ENCODE measurements at regions not wholly inside any gene's neighbourhood (a gene's known extent, or its start where the extent isn't known, plus 50 kb on each side); places are given as distances from the start of the nearest gene placed in this dataset.
"Not testable (repeated sequence)": the region's sequence is repeated elsewhere in the genome, so short reads cannot be mapped to it uniquely, and the experiment has no call there.

DNA sequence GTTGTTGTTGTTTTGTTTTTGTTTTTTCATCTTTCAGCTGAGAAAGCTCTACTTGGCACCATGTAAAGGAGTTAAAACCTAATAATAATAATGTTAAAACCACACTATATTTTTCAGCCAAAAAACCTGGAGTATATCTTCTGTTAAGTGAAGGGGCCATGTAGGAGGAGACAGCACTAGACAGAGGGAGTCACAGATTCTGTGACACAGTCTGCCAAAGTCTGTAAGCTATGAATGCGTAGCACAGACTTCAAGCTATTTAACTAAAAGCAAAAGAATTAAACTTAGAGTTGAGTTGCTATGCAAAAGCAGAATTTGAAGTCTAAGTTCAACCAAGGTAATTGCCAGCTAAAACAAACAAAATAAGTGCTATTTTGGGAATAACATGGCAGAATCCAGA lies 296.0 kb upstream of the COL8A1 start:
- DNase-seq (ENCODE audit: low spot score), result no peak
- intact Hi-C loops (cut with DNase I), result no loop called here

DNA sequence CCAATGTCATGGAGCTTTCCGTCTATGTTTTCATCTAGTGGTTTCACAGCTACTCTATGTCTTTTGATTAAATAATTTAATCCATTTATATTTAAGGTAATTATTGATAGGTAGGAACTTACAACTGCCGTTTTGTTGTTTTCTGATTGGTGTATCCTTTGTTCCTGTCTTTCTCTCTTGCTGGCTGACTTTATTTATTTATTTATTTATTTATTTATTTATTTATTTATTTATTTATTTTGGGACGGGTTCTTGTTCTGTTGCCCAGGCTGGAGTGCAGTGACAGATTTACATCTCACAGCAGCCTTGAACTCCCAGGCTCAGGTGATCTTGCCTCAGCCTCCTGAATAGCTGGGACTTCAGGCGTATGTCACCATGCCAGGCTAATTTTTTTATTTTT lies 299.2 kb upstream of the COL8A1 start:
- intact Hi-C loops (cut with DNase I), result no loop called here
- DNase-seq (ENCODE audit: low spot score), result no peak

DNA sequence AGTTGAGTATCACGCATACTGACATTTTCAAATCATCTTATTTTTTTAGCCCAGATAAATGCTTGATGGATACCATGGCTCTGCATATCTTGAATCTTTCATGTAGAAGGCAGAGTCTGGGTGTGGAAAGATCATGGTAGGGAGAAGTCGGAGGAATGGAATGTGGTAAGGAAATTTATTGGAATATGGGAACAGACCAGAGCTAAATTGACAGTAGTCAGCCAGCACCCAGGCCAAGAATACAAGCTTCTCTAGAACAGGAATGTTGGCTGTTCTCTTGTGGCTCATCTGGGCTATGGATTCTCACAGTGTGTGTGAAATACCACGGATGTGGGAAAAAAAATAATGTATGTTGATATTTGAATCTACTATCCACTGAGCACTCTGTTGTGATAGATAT lies 305.7 kb upstream of the COL8A1 start:
- DNase-seq (ENCODE audit: low spot score), result no peak
- intact Hi-C loops (cut with DNase I), result no loop called here

DNA sequence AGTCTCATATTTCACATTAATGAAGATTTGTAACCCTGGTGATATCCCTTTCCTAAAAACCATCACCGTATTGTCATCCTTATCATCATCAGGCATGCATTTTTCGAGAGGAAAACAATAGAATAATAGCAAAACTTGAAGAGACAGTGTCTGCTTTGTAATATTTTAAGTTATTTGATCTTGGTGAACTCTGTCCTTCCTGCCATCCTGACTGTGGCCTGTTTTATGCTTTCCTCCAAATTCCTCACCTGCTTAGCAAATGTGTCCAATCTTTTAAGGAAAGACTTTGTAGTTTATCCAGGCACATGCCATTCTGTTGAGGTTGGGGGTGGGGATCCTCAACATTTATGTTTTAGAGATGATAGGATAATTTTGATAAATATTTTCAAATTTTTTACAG lies 306.1 kb upstream of the COL8A1 start:
- intact Hi-C loops (cut with DNase I), result no loop called here
- no peak for DNase-seq (ENCODE audit: low spot score)

DNA sequence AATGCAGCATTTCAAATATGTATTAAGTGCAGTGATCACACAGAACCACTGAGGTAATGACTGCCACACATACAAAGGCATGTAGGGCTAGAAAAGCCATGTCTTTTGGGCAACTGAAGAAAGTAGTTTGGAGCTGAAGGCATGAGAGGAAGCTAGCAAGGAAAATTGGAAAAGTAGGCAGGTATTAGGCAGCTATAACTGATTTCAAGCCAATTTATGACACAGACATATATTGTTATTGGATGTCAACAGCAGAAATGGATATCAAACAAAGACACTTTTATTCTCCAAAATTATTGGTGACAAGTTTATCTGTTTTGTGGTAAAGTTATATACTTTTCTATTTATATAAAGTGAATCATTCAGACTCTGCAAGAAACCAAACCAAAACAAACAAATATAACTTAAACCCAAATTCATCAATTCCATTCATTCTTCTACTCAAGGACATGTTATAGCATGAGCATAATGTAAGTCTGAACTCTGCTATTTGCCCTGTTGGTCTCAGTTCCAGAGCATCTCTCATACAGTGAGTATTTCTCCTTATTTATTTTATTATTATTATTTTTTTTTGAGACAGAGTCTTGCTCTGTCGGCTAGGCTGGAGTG lies 307.4 kb upstream of the COL8A1 start:
- DNase-seq (ENCODE audit: low spot score), result no peak
- intact Hi-C loops (cut with DNase I), result no loop called here

DNA sequence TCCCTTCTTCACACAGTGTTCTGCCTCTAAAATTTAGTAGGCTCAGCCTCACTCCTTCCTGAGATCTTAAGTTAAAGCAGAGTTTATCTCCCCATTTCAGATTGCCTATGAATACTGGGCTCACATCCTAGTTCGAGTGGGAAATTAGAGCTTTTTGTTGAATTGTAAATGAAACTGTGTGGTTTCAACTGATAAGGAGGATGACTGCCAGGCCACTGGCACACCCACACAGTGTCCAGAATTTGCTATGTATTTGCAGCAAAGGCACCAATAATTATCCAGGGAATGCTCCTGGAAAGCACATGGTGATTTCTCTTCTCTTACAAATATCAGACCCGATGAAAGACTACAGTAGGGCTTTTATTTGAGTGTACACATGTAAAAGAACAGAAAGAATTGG lies 308.1 kb upstream of the COL8A1 start:
- intact Hi-C loops (cut with DNase I), result no loop called here
- no peak for DNase-seq (ENCODE audit: low spot score)

DNA sequence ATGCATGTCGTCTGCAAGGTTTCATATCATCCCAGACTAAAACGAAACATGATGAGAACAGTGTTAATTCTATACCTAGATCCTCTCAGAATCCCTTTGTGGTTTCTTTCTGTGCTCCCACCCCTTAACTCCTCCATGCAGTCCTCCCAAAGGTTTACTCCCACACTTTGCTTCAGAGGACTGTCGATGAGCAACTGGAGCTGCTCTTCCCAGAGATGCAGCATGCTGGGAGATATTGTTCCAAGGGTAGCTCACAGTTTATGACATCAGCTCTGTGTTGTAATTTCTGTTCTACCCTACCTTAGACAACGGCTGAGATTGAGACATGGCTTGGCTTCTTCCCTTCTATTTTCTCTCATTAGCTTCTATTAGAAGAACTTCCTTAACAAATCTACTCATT lies 313.0 kb upstream of the COL8A1 start:
- no peak for DNase-seq (ENCODE audit: low spot score)
- intact Hi-C loops (cut with DNase I), result no loop called here

DNA sequence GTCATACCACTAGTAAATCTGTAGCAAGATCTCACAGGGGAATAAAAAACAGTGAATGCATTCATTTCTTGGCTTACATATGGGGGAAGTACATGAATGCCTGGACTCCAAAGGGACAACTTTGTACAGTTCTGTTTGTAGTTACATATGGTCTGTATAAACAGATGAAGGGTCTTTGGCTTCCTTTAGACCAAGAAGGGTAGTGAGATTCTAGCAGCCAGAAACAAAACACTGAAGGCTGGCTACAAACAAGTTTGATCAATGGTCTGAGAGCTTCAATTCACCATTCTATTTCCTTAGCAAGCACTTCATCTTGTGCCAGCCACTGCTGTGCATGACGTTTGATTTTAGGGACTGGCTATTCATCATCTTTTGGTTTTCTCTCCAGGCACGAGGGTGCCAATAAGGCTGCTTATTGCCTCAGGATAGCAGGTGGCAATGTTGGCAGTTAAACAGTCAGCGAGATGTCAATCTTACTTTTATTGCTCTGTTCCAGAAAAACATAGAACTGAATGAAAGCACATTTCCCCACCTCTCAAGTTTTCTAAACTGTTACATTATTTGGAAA lies 313.7 kb upstream of the COL8A1 start:
- intact Hi-C loops (cut with DNase I), result no loop called here
- DNase-seq (ENCODE audit: low spot score), result no peak

DNA sequence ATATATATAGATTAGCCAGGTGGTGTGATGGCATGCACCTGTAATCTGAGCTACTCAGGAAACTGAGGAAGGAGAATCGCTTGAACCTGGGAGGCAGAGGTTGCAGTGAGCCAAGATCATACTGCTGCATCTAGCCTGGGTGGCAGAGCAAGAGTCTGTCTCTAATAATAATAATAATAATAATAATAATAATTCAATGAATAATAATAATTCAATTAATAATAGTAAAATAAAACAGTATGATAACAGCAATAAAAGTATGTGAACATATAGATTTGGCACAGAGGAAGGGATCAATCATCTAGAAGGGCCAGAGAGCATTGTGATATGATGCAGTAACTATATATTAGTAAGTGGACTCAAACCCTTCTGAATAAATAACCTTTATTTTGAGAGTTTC lies 314.5 kb upstream of the COL8A1 start:
- intact Hi-C loops (cut with DNase I), result no loop called here
- no peak for DNase-seq (ENCODE audit: low spot score)

DNA sequence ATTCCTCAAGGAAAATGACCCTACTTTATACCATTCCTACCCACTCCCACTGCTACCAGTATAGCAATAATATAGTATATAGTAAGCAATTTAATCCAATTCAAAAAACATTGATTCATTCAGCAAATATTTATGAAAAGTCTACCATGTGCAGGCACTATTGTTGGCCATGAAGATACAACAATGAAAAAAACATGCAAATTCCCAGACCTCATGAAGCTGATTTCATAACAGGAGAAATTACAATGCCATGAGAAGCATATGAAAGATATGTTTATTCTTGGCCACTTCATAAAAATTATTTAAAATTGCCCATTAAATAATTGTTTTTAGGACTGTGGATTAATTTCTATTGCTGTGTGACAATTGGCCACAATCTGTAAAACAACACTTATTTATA lies 315.8 kb upstream of the COL8A1 start:
- DNase-seq (ENCODE audit: low spot score), result no peak
- intact Hi-C loops (cut with DNase I), result no loop called here

DNA sequence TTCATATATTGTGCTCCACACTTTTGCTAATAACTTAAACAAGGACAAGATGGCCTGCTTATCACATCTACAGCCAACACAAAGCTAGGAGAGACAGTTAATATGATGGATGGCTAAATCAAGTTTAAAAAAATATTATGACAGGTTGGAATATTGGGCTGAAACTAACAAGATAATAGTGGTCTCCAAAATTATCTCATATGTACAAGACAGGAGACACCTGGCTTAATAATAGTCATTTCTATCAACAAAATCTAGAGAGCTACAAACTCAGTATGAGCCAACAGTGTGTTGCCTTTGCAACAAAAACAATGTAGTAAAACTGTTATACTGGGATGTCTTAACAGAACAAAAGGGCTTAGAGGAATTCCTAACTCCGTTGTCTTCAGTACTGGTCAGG lies 317.1 kb upstream of the COL8A1 start:
- no peak for DNase-seq (ENCODE audit: low spot score)
- intact Hi-C loops (cut with DNase I), result no loop called here

DNA sequence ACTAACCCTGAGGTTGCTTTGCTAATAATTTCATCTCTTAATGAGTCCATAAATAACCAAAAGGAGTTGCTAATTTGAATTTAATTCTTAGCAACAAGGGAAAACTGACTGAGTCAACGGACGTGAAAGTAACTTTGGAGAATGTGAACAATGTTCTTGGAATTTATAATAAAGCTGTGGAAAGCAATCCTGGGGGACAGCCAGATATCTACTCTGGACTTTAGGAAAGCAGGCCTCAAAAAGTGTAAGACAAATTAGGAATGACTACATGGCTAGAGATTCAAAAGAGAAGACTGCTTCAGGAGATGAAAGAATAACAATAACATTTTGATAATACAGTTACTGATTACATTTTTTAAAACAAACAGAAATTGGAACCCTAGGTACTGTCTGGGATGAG lies 318.4 kb upstream of the COL8A1 start:
- intact Hi-C loops (cut with DNase I), result no loop called here
- DNase-seq (ENCODE audit: low spot score), result no peak

DNA sequence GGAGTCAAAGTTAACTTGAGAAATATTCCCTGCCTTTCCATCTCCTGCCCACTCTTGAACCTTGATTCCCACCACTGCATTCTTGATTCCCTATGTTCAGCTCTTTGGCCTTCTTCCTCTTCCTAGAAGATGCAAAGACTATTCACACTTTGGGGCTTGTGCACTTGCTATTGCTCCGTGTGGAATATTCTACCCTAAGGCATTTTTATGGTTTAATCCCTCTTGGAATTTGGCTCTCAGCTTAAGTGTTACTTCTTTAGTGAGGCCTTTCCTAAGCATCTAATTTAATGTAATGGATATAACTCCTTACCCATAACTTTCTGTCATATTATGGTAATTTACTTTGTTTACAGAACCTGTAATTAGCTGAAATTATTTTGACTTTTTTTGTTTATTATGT lies 318.9 kb upstream of the COL8A1 start:
- intact Hi-C loops (cut with DNase I), result no loop called here
- DNase-seq (ENCODE audit: low spot score), result no peak

DNA sequence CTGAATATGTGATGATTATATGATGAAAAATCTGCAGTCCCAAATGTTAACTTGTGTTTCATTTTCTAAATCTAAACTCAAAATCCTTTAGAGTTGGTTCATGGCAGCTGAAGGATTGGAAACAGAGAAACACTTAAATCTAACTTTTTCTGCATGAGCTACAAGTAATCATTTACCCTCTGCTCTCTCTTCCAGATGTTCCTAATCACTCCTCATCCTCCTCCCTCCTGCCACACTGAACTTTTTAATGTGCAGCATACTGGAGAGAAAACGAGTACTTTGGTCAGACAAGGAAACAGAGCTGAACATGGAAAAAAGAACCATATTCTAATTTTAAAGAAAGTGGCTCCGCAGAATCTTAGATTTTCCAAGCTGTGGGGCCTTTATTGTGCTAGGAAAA lies 321.2 kb upstream of the COL8A1 start:
- DNase-seq (ENCODE audit: low spot score), result no peak
- intact Hi-C loops (cut with DNase I), result no loop called here

DNA sequence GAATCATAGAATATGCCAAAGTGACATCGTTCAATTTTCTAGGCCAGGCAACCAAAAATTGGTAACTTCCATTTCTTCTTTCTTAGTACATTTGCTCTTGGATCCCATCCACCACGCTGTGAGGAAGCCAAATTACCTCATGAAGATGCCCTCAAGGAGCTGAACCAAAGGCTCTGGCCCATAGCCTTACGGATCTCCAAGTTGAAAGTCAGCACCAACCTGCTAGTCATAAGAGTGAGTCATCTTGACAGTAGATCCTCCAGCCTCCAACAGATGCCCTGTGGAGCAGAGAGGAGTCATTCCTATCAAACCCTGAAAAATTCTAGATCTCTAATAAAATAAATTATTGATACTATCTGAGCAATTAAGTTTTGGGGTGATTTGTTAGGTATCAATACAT lies 322.5 kb upstream of the COL8A1 start:
- intact Hi-C loops (cut with DNase I), result no loop called here
- DNase-seq (ENCODE audit: low spot score), result no peak

DNA sequence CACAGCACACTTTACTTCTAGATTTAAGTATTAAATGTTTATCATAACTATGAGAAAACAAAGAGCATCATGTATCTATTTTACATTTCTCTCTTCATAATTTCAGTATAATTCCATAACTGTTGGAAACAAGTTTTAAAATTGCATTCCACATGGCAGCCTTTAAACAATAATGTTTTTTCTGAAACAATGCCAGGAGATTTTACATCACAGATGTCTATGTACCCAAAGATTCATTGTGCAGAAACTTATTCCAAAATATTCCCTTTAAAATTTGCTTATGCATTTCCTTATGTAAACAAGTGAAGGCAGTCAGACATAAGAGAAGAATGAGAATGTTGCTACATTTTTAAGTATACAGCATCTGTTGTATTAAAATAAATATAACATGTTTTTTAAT lies 324.9 kb upstream of the COL8A1 start:
- intact Hi-C loops (cut with DNase I), result no loop called here
- no peak for DNase-seq (ENCODE audit: low spot score)

DNA sequence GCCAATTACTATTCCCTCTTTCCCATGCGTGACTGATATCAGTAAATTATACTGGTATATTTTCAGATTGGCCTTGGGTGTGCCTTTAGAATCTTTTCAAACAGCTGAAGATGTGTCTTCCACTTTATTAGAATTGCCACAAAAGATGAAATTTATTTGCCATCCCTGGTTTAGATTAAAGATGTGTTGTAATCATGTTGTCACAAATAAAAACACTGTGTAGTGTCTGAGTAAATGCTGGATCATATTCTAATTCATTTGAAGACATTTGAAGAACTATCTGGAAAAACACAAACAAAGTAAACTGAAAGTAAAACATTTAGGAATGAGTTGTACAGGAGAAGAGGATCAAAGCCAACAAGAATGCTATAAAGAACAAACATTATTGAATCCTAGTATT lies 339.7 kb upstream of the COL8A1 start:
- DNase-seq (ENCODE audit: low spot score), result no peak
- intact Hi-C loops (cut with DNase I), result no loop called here

DNA sequence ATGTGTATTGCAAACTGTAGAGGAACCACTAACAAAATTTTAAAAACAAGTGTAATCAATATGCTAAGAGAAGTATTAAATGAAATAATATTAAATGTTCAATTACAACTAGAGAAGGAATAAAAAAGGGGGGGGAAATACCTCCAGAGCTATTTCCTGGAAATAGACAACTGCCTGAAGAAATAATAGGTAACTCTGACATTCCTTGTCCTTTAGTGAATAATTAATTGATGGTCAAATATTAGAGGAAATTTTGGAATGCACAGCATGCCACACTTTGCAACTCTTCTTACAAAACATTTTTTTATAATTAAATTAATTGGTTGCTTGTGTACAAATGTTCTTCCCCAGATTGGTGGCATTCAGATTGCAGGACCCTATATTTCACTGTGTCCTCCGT lies 342.6 kb upstream of the COL8A1 start:
- no peak for DNase-seq (ENCODE audit: low spot score)
- intact Hi-C loops (cut with DNase I), result no loop called here

DNA sequence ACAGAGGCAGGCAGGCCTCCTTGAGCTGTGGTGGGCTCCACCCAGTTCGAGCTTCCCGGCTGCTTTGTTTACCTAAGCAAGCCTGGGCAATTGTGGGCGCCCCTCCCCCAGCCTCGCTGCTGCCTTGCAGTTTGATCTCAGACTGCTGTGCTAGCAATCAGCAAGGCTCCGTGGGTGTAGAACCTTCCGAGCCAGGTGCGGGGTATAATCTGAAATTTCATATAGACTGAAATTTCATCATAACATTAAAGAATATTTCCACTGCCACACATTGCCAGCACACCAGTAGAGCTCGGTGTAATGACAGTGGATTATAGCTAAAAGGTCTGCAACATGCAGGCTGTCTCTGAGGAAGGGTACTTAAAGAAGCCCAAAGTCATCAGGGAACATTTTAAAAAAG lies 344.3 kb upstream of the COL8A1 start:
- intact Hi-C loops (cut with DNase I); DNase-seq (ENCODE audit: low spot score): not testable (repeated sequence)

DNA sequence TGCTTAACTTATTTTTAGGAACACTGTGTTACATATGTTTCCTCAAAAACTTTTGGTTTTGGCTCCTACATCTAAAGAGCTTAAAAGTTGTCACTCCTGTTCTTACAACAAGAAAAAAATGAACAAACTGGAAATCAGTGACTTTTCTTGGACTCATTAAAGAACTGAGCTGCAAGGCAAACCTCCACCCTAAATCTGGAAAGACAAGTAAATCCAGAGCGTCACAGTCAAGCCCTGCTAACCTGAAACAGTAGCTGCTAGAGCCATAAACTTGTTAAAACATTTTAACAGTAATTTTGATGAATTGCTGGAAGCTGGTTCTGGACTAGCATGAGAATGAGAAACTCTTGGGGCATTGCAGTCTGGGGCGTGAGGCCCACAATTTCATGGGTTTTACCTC lies 350.5 kb upstream of the COL8A1 start:
- intact Hi-C loops (cut with DNase I), result no loop called here

DNA sequence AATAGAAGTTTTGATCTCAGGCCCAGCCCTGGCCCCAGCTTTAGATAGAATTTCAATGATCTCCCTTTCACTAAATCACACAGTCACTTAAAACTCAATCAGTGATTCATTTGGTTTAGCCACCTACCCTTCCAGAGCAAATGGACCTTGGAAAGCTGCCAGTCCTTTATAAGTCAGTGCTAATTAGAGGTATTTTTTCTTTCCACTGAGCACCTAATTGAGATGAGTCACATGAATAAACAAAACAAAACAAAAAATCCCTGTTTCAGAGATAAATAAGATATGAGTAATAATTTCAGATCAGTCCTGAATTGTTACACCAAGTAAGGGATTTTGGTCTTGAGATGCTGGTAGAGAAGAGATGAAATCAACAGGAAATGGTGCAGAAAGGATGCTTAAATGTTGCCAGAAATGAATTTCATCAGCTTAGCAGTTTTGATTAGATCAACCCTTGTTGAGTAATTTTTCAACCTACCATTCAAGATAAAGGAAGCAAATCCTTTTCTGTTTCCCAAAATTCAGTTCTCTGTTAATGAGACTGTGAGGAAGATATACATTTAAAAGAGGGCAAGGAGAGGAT lies 352.0 kb upstream of the COL8A1 start:
- DNase-seq (ENCODE audit: low spot score), result no peak
- intact Hi-C loops (cut with DNase I), result no loop called here

More for the DNA sequence above, 350.5 kb upstream of the COL8A1 start:
- DNase-seq (ENCODE audit: low spot score), result no peak

Data from posterior vena cava (tissue), 2 donors.